GM19238 (cell line): ENCODE measurements at regions not wholly inside any gene's neighbourhood (a gene's known extent, or its start where the extent isn't known, plus 50 kb on each side); places are given as distances from the start of the nearest gene placed in this dataset.
A peak's percentile ranks its signal among the peaks of the same experiment; 100 is the strongest.
"Not testable (repeated sequence)": the region's sequence is repeated elsewhere in the genome, so short reads cannot be mapped to it uniquely, and the experiment has no call there.

ENCODE experiments used
- DNase-seq: peaks from one replicate; pipeline ENCODE4 v3.0.0; 2011; ENCODE audit warnings: low spot score; ENCODE audit not compliant: insufficient read length

DNA sequence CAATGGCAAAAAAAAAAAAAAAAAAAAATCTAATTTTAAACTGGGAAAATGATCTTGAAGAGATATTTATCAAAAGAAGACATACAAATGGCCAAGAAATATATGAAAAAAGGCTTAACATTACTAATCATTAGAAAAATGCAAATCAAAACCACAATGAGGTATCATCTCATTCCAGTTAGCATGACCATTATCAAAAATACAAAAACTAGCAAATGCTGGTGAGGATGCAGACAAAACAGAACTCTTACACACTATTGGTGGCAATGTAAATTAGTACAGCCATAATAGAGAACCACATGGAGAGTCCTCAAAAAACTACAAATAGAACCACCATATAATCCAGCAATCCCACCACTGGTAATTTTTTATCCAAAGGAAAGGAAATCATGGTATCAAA is 489.6 kb downstream of the TNS3 start:
- DNase-seq, result no peak

DNA sequence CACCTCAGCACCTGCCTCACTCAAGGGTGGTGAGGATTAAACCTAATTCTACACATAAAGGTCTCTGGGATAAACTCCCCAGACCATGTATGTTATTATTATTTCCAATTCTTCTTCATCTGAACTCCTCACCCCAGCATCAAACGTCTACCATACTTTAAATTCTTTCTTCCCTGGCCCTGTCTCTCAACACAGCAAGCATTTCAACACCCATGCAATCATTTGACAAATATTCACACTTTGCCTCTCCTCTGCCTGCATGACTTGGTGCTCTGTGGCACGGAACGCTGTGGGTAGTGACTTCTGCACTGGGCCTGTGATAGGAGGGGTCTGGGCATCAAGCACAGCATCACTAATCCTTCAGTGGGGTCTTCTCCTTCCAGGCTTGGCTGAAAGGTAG is 490.8 kb downstream of the TNS3 start:
- no peak for DNase-seq

DNA sequence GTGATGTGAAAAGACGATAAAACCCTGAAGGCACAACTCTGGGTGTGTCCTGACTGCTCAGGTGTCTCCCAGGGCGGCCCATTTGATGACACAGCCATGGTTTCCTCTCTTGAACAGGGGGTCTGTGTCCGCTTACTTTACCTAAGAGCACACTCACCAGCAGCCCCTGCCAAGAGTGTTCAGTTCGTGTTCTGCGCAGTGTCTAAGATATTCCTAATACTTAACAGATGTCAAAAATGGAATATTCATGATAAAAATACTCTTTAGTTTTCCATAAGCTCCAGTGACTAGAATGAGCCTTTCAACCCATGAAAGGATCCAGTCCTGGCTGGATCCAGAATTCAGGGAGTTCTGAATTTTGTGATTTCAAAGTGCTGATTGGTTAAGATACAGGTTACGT is 492.4 kb downstream of the TNS3 start:
- no peak for DNase-seq

DNA sequence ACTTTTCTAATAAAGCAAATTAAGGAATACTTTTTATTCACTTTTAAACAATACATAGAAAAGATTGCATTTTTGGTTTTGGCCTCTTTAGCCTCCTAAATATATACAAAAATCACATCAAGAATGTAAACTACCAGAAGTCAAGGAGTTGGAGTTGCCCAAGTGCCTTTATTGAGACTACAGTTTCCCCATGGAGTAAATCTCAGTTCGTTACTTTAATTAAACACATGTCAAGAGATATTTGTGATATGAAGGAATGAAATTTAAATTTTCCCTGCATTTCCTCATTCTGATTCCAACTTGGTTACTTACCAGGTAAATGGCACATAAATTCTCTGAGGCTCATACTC is 492.9 kb downstream of the TNS3 start:
- DNase-seq, result no peak

DNA sequence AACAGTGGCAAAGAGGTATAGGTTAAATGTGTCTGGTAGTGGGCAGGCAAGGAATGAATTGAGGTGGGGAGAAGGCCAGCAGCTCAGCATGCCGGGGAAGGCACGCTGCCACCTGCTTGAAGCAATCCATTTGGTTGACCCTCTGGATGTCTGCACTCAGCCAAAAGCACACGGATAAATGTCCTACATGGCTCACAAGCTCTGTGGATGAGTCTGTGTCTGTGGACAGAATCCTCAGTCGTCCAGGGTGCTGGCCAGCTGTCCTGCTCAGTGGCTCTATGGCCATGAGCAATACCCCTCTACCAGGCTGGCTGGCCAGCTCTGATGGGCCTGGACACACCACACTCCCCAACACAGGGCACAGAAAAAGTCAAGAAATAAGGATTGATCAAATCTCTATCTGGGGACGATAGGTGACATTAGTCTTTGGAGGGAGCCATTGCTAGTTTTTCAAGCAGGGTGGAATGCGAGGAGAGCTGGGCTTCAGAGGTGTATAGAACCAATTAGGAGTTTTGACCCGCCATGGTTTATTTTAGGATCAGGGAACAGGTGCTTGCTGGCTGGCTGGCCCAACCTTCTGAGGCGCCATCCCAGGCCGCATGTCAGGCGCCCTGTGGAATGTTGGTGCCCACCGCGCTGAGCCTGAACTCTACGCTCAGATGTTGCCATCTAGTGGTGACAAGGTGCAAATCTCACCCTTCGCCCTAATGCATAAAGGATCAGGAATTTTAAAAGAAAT is 493.4 kb downstream of the TNS3 start:
- DNase-seq, result peak; percentile 11

DNA sequence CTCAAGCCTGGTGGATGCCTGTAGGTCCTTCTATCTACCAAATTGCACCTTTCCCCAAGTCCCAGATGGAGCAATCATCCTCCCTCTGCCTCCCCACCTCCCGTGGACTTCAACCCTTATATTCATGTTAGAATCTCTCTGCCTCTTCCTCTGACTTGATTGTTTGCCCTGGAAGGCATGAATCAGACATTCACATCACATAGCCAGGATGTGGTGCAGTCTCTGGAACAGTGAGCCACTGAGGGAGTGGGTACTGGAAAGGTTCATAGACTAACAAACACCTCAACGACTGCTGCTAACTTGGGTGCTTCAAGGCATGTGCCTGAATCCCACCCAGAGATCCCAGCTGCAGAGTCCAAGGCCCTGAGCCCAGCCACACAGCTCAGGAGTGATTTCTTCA is 494.0 kb downstream of the TNS3 start:
- no peak for DNase-seq

DNA sequence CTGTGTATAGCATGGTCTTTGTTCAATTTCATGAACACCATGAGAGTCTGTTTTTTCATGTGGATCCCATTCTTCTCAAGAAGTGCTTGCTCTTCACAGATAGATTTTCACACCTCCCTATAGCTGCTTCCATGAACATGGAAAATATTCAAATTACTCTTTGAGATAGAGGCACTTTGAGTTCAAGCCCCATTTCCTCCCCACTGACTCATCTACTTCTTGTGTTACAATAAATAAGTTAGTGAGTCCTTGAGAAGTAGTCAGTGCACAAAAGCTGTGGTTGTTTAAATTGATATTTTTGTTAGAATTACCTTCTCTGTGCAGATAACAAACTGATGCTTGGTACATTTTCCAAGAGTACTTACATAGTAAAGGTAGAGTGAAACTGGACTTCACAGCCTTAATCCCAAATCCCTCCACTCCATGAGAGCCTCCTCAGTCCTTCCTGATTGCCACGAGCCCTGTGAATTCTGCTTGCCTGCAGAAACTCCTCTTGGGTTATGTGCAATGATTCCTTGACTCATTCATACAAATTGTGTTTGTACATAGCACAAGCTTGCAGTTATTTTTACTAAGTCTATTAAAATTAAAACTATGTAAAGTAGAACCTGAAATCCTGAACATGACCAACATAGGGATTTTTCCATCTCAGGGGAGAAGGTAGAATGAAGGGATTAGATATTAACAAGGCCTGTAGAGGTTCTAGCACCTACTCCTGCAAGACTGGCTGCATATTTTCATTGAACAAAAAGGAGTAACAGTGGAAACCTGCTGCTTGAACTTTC is 496.2 kb downstream of the TNS3 start:
- no peak for DNase-seq

DNA sequence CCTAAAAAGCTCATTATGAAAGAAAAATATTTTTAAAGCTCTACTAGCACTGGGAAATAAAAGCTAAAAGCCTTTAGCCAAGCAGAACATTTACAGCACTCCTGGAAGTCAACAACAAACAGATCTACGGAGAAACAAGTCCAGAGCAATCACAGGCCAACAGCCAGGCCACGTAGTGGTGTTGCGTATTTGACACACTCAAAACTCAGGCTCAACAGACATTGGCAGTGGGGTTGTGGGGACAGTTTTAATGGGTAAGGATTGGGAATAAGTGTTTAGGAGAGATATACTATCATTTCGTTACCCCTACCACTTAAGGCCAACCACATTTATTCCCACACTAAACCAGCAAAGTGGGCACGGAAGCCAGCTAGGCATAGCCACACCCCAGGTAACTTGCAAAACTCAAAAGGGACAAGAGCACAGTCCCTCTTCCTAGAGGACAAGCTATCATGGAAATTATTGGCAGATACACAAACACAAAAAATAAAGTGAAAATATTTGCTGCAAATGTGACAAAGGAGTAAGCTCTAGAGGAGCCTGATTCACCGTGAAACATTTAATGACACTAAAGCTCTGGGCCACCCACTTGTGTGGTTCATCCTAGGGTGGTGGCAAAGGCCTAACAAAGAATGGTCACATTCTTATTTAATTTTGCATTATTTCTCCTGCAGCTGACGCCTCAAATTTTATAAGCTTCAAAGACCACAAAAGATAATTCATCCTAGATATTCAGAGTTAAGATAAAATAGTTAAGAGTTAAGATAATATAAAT is 498.2 kb downstream of the TNS3 start:
- DNase-seq, result no peak

DNA sequence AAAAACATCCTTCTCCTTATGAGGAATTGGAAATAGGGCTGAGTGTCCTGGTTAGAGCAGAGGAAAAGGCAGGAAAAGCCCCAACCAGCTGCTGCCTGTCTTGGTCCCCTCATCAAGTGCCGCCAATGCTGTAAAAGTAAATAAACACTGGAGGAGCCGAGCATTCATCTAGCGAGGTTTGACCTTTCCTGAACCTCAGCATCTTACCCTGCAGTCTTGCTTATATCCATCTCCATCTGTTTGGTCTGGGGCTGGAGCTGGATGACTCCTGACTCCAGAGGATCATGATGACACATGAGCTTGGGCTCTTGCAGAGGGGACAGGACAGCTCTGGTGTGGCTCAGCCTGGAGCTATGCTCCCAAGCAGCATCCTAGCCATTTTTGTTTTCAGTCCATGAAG is 501.1 kb downstream of the TNS3 start:
- DNase-seq, result no peak

DNA sequence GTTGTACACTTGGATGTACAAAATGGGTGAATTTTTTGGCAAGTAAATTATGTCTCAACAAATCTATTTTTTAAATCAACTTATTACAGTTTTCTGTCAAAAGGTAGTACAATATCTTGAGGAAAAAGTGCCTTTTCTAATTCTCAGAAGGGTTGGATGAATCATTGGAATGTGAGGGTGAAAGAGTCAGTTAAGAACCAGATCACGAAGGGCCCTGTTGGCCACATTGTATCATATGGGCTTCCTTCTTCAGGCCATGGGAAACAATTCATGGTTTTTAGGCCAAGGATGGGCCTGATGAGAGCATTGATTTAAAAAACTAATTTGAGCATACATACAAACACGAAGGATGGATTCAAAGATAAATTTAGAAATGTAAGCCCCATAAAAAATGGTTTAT is 503.7 kb downstream of the TNS3 start:
- no peak for DNase-seq

DNA sequence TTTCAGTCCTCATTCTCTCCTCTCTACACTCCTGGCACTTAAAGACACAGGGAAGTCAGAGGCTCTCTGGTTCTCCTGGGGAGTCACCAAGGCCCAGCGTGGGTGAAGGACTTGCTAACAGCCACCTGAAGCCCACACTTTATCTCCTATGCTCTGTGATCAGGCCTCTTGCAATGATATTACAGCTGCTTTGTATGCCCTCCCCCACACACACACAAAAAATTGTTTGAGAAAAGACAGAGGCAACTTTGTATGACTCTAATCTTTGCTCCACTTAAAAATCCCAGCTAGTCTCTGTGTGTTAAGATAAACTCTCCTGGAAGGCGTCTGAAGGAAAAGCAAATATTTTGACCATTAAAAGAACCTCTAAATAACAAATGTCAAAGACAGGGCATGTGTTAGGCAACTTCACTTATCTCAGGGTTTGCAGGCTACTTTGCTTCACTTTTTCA is 507.2 kb downstream of the TNS3 start:
- DNase-seq, result no peak

DNA sequence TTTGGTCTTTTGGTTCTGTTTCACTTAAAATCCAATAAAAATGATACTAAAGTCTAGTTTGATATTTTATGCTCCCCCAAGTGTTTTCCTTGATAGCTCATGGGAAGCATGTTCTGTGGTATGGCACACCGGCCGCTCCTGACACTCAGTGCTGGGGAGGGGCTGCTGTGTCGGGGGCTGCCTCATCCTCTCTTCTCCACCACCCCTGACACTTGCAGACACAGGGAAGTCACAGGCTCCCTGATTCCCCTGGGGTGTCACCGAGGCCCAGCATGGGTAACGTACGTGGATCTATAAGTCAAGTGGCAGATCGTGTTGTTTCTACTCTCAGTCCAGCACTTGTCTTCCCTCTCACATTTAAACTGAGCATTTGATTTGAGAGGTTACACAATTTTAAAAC is 508.6 kb downstream of the TNS3 start:
- no peak for DNase-seq

DNA sequence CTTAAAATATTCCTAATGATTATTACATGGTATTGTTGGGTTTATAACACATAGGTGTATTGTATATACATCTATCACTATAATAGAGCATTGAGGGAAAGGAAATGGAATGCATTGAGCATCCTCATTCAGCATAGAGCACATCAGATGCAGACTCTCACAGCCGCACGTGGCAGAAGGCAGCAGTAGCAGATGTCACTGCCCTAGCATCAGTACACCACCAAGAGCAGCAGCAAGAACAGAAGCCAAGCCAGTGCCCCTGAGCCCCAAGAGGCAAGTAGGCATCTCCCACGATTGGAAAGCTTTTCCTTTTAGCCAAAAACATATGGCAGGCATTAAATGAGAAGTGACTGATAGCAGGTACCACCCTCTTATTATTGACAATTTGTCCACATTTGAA is 510.0 kb downstream of the TNS3 start:
- no peak for DNase-seq

DNA sequence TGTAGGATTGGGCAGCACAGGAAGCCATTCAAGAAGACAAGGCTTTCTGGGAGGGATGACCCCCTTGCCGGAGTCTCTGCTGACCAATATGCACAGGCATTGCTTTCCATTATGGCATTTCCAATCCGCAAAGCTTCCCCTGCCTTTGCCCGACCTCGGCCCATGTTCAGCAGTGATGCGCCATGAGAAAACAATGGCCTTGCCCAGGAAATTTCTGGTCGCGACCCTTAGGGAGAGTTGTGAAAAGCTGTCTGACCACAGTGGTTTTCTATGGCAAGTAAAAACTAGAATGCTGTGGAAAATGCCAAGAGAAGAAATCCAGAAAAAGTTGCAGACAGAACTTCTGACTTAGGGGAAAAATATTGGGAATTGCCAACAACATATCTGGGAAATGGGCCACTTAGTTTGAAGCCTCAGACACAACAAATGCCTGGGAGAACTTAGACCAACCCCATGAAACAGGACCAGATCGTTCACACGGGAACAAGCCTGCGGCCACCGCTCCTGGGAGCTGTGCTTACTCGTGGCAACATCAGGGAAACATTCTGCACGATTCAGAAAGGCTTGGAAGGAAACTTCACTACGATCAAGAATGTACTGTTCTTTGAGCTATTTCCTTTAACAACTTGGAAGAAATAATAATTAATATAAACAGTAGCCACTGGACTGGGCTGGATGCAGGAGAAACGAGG is 512.4 kb downstream of the TNS3 start:
- DNase-seq, result no peak

DNA sequence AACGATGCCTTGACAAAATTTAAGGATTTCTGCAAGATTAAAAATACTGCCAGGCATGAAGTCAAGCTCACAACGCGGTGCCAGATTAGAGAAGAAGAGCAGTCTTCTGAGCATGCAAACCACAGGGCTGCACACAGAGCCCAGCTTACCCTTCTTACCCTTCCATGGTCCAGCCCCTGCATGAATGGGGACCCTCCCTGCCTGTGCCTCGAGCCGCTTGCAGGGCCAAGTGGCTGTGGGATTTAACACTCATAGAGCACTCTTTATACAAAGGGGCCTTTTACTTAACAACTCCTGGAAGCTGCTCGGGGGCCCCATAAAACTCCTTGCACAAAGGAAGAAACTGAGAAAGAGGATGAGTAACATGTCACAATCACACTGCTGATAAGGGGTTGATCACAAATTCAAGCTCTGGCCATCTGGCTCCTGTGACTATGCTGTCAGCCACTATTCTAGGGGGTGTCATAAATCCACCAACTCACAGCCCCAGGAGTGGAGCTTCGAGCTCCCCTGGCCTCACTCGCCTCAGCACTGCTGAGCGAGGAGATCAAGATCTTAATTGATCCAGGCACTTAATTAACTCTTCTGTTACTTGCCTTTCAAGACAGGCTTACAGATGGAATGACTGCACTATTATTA is 514.8 kb downstream of the TNS3 start:
- no peak for DNase-seq

DNA sequence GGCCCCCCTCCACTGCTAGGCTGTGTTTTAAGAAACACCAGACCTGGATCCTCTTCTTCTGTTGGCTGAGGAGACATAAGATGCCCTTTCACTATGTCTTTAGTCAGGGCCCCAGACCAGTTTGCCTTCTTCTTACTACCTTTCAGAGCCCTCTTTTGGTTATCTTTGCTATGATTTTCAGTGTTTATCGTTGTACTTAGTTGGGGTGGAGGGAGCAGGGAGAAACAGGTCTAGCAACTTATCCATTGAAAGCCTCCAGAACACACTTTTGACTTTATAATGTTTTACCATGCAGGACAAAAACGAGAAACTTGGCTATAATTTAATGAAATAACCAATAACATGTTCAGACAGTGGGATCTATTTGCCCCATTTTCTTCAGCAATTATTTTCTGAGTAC is 525.2 kb downstream of the TNS3 start:
- DNase-seq, result no peak

DNA sequence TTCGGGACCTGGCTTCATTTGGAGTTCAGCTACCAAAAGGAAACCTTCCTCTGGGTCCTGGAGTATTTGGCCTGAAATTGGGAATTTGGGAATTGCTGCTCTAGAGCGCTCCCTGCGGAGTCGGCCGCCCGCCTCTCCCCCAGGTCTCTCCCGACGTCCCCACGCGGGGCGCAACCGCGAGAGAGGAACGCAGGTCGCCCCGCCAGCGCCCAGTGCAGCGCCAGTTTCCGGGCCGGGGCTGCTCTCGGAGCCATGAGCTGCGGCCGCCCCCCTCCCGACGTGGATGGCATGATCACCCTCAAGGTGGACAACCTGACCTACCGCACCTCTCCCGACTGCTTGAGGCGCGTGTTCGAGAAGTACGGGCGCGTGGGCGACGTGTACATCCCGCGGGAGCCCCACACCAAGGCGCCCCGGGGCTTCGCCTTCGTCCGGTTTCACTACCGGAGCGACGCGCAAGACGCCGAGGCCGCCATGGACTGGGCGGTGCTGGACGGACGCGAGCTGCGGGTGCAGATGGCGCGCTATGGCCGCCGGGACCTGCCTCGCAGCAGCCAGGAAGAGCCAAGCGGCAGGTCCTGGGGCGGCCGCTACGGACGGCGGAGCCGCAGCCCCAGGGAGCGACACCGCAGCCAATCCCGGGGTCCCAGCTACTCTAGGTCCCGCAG is 529.2 kb downstream of the TNS3 start:
- DNase-seq, result not testable (repeated sequence)

DNA sequence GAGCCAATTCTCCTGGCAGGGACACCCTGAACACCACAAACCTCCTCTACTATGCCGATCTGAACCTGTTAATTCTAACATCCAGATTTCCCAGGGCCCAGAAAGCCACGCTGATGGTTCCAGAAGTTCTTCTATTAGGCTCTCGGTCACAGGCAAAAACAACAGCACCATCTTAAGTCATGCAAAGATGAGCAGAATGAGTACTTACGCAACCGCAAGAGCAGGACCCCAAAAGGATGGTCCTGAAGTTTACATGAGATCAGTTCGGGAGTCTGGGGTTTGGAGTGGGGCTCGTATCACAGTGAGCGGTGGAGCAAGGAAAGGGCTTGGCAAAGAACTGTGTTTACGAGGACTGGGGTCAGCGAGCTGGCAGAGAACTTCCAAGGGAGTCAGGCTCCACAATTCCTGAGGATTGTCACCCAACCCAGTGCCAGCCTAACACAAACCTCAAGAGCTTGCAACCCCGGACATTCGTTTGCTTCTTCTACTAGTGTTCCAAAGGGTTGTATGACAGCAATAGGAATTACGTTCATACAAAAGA is 532.6 kb downstream of the TNS3 start:
- no peak for DNase-seq

DNA sequence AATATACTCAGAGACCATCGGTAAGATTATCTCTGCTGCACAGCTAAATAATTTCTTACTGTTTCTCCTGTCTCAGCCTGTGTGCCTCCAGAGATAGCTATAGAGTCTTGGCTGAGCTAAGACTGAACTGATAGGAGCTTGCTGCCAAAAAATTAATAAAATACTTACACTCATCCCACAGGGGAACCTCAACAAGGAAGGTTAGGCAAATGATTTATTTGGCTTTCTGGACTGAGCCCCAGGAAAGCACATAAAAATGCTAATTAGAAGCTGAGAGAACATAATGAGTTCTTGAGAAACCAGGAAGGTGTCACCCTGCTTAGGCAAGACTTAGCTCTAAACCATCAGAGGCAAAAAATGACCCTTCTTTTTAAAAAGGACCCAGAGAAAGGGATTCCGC is 534.5 kb downstream of the TNS3 start:
- DNase-seq, result no peak

DNA sequence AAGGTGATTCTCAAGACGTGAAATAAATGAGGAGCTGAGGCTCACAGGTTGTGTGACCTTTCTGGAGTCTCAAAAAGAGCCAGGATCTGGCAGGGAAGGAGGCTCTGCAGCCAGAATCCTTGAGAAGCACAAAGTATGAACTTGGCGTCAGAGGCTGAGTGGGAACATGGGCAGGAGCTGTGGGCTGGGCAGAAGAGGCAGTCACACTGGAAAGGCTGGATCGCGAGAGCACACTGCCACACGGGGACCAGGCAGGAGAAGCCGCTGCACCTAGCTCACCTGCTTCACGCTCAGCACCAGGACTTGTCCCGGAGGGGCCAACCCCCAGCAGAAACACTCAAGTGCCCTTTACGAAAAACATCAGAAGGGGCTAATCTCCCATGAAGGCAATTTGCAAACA is 535.0 kb downstream of the TNS3 start:
- DNase-seq, result no peak
